Fibroblast of pulmonary artery (primary cell): ENCODE measurements at regions not wholly inside any gene's neighbourhood (a gene's known extent, or its start where the extent isn't known, plus 50 kb on each side); places are given as distances from the start of the nearest gene placed in this dataset.

Experiments
- DNase-seq: peaks from one replicate; pipeline ENCODE4 v3.0.0-alpha.2; 2010; ENCODE audit warnings: low read depth
- H3K4me3 ChIP-seq: replicated peaks from 2 replicates; pipeline ENCODE4 v1.5.1; 2011; ENCODE audit warnings: low read depth, mild to moderate bottlenecking, control low read depth, low read length, moderate library complexity
- TF ChIP-seq, protein P1 (sequence below): IDR thresholded peaks from 2 replicates; pipeline ENCODE4 v1.5.1; 2011; ENCODE audit warnings: mild to moderate bottlenecking, control low read depth, low read length, inconsistent platforms; ENCODE audit errors: missing control alignments

DNA sequence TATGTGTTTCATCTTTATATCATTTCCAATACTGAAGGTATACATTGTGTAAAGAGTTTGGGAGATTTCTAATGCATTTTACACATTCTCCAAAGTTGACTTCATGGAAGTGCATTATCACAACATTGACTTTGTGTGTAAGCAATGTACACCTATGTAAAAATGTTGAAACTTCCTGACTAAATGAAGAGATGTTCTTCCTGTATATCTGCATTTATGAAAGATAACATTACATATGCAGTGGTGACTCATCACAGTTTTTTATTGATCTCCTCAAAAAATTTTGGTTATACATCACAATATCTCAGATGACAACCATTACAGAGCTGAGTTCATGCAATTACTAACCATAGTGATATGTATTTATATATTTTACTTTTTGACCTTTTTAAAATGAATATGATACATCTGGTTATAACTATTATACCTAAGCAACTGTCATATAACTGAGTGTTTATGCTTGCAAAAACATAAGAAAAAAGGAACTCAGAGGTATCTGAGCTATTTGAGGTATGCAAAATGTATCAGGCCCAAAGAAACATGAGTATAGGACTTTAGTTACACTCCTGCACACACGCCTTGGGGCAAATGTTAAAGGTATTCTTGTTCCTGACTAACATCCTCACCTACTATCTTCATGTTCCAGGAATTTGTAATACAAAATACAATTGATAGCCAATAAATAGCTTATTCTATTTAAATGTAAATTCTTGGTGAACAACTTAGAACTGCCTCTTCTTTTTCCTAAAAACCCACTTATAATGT lies 88.2 kb upstream of the OLFM3 start:
- no peak for DNase-seq
- no peak overlapping the region for H3K4me3 ChIP-seq
- TF ChIP-seq, protein P1, sequence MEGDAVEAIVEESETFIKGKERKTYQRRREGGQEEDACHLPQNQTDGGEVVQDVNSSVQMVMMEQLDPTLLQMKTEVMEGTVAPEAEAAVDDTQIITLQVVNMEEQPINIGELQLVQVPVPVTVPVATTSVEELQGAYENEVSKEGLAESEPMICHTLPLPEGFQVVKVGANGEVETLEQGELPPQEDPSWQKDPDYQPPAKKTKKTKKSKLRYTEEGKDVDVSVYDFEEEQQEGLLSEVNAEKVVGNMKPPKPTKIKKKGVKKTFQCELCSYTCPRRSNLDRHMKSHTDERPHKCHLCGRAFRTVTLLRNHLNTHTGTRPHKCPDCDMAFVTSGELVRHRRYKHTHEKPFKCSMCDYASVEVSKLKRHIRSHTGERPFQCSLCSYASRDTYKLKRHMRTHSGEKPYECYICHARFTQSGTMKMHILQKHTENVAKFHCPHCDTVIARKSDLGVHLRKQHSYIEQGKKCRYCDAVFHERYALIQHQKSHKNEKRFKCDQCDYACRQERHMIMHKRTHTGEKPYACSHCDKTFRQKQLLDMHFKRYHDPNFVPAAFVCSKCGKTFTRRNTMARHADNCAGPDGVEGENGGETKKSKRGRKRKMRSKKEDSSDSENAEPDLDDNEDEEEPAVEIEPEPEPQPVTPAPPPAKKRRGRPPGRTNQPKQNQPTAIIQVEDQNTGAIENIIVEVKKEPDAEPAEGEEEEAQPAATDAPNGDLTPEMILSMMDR = no peak

DNA sequence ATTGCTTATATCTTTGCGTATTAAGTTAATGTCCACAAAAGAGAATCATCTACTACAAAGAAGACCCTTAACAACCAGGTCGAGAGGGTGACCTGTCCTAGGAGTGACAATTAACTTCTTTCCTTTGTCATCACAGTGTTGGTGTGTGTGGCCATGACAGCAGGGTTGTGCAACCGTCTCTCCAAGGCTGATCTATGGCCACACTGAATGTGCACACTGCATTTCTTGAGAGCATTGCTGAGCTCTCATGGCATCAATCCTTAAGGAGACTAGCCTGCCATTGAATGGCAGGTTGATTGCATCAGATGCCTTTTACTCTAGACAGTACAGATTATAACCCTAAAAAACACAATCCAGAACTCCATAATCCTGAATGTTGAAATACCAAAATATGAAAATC lies 86.5 kb upstream of the OLFM3 start:
- no peak for DNase-seq

DNA sequence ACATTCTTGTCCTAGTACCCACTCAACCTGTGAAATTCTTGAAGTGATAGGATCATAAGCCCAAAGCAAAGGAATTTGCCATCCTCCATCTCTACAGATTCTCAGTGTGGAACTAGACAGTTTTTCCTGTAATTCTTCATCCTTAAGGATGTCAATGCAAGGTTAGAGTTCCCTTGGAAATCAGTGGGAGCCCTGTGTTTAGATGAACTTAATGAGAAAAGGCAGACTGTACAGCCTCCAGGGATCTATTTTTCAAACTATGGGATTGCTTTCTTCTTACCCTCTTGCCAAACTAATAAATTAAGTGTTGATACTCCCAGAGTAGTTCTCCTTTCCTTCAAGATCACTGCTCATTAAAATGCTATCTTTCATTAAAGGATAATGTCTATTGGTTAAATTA lies 78.1 kb upstream of the OLFM3 start:
- H3K4me3 ChIP-seq = no peak overlapping the region
- no peak for DNase-seq
- TF ChIP-seq, protein P1 = no peak

More for the DNA sequence above, 86.5 kb upstream of the OLFM3 start:
- TF ChIP-seq, protein P1 = no peak
- H3K4me3 ChIP-seq = no peak overlapping the region

DNA sequence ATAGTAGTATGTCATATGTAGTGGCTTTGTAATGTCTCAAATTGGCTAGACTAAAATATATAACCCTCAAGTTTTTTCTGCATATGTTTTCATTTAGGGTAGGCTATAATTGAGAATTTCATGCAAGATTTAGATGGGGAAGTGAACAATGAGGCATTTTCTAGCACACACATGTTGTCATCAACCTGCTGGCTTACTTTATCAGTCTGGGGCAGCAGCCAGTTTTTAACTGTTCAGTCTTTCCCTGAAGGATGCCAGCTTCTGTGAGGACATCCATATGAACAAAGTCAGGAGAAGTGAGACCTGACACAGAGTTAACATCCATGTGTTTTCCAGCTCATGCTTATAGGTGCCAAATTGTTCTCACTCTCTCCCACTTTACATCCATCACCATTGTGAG lies 74.7 kb upstream of the OLFM3 start:
- no peak for DNase-seq
- TF ChIP-seq, protein P1 = no peak
- H3K4me3 ChIP-seq = no peak overlapping the region

DNA sequence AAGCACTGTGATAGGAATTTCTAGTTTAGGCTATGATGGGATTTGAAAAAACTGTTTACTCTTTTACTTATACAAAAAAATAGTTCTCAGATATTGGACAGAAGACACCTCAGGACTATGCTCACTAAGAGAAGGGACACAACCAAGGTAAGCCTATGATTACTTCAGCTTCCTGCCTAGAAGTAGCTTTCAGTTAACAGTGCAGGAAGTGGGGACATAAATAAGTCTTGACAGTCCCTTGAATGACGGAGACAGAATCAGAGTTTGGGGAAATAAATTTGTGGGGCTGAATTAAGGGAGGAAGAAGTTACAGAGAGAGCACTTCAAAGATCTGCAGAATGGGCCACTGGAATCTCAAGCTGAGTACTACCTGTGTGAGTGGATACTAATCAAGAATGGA lies 53.8 kb upstream of the OLFM3 start:
- TF ChIP-seq, protein P1 = no peak

DNA sequence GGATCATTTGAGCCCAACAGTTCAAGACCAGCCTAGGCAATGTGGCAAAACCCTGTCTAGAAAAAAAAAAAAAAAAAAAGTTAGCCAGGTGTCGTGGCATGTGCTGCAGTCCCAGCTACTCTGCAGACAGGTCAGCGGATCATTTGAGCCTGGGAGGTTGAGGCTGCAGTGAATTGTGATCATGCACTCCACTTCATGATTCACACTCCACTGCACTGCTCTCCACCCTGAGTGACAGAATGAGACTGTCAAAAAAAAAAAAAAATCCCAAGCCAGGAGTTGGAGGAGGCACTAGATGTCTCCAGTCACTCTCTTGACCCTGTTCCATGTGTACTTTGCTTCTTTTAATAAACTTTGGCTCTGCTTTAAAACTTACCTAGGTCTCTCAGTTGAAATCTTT lies 51.0 kb upstream of the OLFM3 start:
- no peak for DNase-seq

More for the DNA sequence above, 53.8 kb upstream of the OLFM3 start:
- no peak overlapping the region for H3K4me3 ChIP-seq
- no peak for DNase-seq

More for the DNA sequence above, 51.0 kb upstream of the OLFM3 start:
- TF ChIP-seq, protein P1 = no peak
- H3K4me3 ChIP-seq = no peak overlapping the region
